Uterus (tissue), 2 donors: ENCODE measurements at regions not wholly inside any gene's neighbourhood (a gene's known extent, or its start where the extent isn't known, plus 50 kb on each side); places are given as distances from the start of the nearest gene placed in this dataset.

Experiments
- CTCF ChIP-seq, 4 experiments: fragments of 200-600 bp in 2 of 4; fragments of 450-650 bp in 2 of 4; sonication (generic) in 2 of 4; IDR thresholded peaks; one replicate each; pipeline ENCODE4 v1.5.1; 2016 to 2019; ENCODE audit warnings: antibody characterized with exemption in 4 of 4, mild to moderate bottlenecking in 2 of 4, moderate library complexity in 1 of 4
- POLR2A ChIP-seq, 2 donors: fragments of 450-650 bp; IDR thresholded peaks; one replicate each; pipeline ENCODE4 v1.6.1; 2016; ENCODE audit warnings: antibody characterized with exemption in 2 of 2, mild to moderate bottlenecking in 1 of 2, moderate library complexity in 1 of 2

GRCh38 chr5:7088849-7089248, 307.1 kb upstream of the ADCY2 start:
- no peak for TF ChIP-seq CTCF (IDR thresholded peaks at IDR 0.05)
- no peak for TF ChIP-seq POLR2A (IDR thresholded peaks at IDR 0.05)
